Prostate gland (tissue), 2 donors: ENCODE measurements at regions not wholly inside any gene's neighbourhood (a gene's known extent, or its start where the extent isn't known, plus 50 kb on each side); places are given as distances from the start of the nearest gene placed in this dataset.

ENCODE experiments used
- CTCF ChIP-seq, 4 experiments: fragments of 200-600 bp in 2 of 4; fragments of 450-650 bp in 2 of 4; sonication (generic) in 2 of 4; IDR thresholded peaks; 1 replicate in 3 of 4; 2 replicates in 1 of 4; pipeline ENCODE4 v1.5.1; 2016 to 2019; ENCODE audit warnings: antibody characterized with exemption in 4 of 4, mild to moderate bottlenecking in 2 of 4, moderate library complexity in 2 of 4
- POLR2AphosphoS5 ChIP-seq: sonication (generic); formaldehyde crosslinking; IDR thresholded peaks from one replicate; pipeline ENCODE4 v1.6.1; 2017; ENCODE audit warnings: antibody characterized with exemption

GRCh38 chr22:22742641-22743040 lies 98.2 kb downstream of the GGTLC2 start:
- TF ChIP-seq POLR2AphosphoS5 (no peak), CTCF (IDR thresholded peaks at IDR 0.05) (no peak)
